ENCODE measurements at regions not wholly inside any gene's neighbourhood (a gene's known extent, or its start where the extent isn't known, plus 50 kb on each side); places are given as distances from the start of the nearest gene placed in this dataset.

DNA sequence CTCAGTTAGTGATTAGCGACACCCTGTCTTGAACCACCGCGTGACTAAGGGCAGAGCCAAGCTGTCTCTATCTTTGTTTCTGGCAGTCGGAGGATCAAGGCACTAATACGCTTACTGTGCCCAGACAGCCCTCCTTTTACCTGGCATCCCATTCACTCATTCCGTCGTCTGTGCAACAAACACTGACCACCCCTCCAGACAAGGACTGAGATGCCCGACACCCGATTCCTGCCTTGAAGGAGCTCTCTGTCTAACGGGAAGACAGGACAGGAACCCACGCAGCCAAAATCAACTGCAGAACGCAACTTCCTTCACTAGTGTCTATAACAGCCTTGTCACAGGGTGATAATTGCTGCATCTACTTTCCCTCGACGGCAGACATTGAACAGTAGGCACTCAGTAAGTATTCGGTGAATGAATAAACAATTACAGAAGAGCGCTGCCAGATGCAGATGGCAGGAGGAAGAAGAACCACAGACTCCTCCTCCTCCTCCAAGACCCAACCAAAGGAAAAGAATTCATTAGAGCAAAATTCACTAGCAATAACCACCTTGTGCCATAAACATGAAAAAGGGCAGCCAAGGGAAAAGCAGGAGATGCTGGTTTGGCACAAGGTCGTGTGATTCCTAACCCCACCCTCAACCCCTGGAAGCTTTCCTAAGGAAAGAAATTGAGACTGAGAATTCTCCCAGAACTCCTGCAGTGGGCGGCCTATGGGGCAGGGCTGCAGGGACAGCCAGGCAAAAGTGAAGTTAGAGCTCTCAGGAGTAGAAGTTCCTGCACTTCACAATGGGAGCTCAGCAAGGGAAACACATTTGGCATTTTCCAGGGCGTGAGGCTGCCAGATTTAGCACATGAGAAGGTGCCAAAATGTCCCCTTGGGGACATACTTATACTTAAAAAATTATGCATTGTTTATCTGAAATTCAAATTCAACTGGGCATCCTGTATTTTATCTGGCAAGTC, 186.6 kb upstream of the DIO3 start:
- Mint-ChIP-seq H3K4me1 (ENCODE audit: low read depth in 2 of 2) (no peaks in the 10 kb centered on the region), H3K36me3 (ENCODE audit: insufficient read depth) (no peaks in the 10 kb centered on the region), H3K4me3 (no peak overlapping the region), H3K27ac (no peak overlapping the region), H3K27me3 (peaks cover 42 to 43% of the 10 kb centered on the region in 2 donors), H3K9me3 (no peaks in the 10 kb centered on the region)
- DNase-seq (no peak), ATAC-seq (replicated peaks) (no peak)

DNA sequence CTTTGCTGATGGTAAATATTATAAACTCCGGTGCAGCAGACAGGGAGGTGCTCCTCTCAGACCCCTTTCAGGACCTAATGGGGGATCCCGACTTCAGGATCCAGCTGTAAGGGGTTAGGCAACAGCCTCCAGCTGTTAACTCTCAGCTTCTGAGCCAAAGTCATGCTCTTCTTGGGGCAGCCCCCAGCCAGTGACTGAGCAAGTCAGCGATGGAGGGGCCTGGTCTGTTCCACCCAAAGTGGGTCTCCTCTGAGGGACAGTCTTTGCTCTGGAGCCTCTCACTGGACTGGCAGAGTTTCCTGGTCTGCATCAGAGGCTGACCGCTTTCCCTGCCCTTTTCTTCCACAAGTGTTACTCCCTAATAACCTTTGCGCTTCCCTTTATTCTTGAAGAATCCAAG, 184.2 kb upstream of the DIO3 start:
- ATAC-seq (replicated peaks) (no peak), DNase-seq (no peak)
- no peaks in the 10 kb centered on the region for H3K4me1 Mint-ChIP-seq (ENCODE audit: low read depth in 2 of 2)
- H3K27me3 Mint-ChIP-seq: peaks cover 23 to 24% of the 10 kb centered on the region in 2 donors
- peaks cover 0 to 2% of the 10 kb centered on the region in 2 donors for H3K9me3 Mint-ChIP-seq
- no peak overlapping the region for H3K27ac Mint-ChIP-seq
- H3K36me3 Mint-ChIP-seq (ENCODE audit: insufficient read depth): no peaks in the 10 kb centered on the region
- no peak overlapping the region for H3K4me3 Mint-ChIP-seq

DNA sequence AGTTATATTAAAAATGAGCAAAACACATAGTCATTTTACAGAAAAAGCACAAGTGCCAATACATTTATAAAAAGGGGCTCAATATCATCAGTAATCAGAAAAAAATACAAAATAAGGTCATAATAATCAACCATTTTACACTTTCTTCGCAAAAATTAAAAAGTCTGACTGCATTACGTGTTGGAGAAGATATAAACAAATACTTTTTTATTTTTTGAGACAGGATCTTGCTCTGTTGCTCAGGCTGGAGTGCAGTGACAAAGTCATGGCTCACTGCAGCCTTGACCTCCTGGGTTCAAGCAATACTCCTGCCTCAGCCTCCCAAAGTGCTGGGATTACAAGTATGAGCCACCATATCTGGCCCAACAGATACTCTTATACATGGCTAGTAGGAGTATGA, 181.5 kb upstream of the DIO3 start:
- peaks cover 4 to 11% of the 10 kb centered on the region in 2 donors for H3K27me3 Mint-ChIP-seq
- ATAC-seq (replicated peaks) (no peak), DNase-seq (no peak)
- peaks cover 10 to 12% of the 10 kb centered on the region in 2 donors for H3K9me3 Mint-ChIP-seq
- no peaks in the 10 kb centered on the region for H3K4me1 Mint-ChIP-seq (ENCODE audit: low read depth in 2 of 2)
- no peak overlapping the region for H3K4me3 Mint-ChIP-seq
- H3K27ac Mint-ChIP-seq: no peak overlapping the region
- H3K36me3 Mint-ChIP-seq (ENCODE audit: insufficient read depth): no peaks in the 10 kb centered on the region

DNA sequence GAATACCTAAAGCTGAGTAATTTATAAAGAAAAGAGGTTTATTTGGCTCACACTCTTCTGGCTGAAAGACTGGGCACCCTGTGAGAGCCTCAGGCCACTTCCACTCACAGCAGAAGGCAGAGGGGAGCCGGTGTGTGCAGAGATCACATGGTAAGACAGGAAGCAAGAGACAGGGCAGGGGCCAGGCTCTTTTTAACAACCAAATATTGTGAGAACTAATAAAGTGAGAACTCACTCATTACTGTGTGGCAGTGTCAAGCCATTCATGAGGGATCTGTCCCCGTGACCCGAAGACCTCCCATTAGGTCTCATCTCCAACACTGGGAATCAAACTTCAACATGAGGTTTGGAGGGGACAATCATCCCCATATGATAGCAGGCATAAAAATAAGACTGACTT, 180.8 kb upstream of the DIO3 start:
- Mint-ChIP-seq H3K4me1 (ENCODE audit: low read depth in 2 of 2) (no peaks in the 10 kb centered on the region), H3K27ac (no peak overlapping the region), H3K27me3 (peaks cover 0 to 6% of the 10 kb centered on the region in 2 donors), H3K9me3 (peaks cover 13 to 14% of the 10 kb centered on the region in 2 donors), H3K36me3 (ENCODE audit: insufficient read depth) (no peaks in the 10 kb centered on the region), H3K4me3 (no peak overlapping the region)
- ATAC-seq (replicated peaks) (no peak), DNase-seq (no peak)

DNA sequence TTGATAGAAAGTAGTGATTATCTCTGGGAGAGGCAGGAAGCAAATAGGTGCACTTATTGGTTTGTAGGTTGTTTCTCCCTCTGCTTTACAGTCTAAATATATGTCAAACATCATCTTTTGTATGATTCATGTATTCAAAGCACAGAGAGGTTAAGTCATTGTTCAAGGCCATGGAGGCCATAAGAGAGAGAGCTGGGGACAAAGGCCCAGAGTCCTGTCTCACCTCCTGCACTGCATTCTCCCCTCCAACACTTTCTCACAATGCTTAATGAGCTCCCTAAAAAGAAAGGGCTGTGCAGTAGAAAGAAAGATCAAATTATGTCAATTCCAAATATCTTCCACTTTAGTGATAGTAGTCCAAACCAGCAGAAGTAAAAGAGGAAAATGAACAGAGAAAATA, 180.4 kb upstream of the DIO3 start:
- no peak overlapping the region for H3K27ac Mint-ChIP-seq
- no peaks in the 10 kb centered on the region for H3K4me1 Mint-ChIP-seq (ENCODE audit: low read depth in 2 of 2)
- peaks cover 13 to 14% of the 10 kb centered on the region in 2 donors for H3K9me3 Mint-ChIP-seq
- peaks cover 0 to 4% of the 10 kb centered on the region in 2 donors for H3K27me3 Mint-ChIP-seq
- no peaks in the 10 kb centered on the region for H3K36me3 Mint-ChIP-seq (ENCODE audit: insufficient read depth)
- H3K4me3 Mint-ChIP-seq: no peak overlapping the region
- DNase-seq (no peak), ATAC-seq (replicated peaks) (no peak)

DNA sequence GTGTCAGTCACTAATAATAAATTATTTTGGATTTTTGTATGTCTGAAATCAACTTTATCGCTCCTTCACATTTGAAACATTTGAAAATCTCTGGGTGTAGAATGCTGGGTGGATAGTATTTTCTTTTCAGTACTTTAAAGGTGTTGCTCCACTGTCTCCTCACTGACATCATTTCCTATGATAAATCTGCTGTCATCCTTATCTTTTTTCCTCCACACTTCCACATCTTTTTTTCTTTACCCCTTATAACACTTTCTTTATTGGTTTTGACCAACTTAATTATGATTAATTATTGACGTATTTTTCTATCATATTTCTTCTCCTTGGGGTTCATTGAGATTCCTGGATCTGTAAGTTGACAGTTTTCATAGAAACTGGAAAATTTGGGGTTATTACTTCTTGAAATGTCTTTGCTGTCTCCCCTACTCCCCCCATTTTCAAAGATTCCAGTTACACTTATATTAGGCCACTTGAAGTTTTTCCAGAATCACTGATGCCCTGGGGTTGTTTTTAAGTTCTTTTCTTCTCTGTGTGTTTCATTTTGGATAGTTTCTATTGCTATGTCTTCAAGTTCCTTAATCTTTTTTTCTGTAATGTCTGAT, 177.5 kb upstream of the DIO3 start:
- DNase-seq (no peak), ATAC-seq (replicated peaks) (no peak)
- Mint-ChIP-seq H3K4me1 (ENCODE audit: low read depth in 2 of 2) (no peaks in the 10 kb centered on the region), H3K36me3 (ENCODE audit: insufficient read depth) (no peaks in the 10 kb centered on the region), H3K4me3 (no peak overlapping the region), H3K9me3 (peaks cover 14 to 15% of the 10 kb centered on the region in 2 donors), H3K27ac (no peak overlapping the region), H3K27me3 (peaks cover 0 to 14% of the 10 kb centered on the region in 2 donors)

DNA sequence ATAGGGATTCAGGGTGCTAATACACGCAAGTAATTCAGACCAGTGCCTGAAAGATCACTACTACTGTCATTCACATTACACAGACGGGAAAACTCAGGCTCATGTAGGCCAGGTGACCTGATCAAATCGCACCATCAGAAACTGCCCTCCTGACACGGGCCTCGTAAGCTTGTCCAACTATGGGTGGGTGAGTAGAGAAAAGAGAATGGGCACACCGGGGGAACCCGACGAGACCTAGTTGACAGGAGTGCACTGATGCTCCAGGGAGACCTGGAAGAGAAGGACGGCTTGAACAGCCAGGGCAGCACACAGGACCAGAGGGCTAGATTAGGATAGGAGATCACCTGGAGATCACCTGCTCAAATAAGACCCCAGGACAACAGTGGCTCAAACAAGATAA, 166.9 kb upstream of the DIO3 start:
- no peak overlapping the region for H3K27ac Mint-ChIP-seq

DNA sequence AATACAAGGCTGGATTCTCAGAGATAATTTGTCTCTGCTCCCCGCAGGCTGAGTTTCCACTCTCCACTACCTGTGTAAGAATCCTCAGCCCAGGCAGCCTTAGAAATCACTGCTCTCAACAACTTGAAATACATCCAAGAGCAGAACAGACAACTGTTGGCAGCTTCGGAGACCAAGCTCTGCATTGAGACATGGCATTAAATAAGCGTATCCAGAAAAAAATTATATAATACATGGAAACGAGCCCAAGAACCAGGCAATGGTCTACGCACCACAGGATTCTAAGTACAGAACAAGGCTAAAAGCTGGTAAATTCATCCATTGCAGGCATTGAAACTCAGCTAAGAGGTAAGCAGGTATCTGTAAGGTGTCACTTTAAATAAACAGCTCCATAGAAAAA, 165.5 kb upstream of the DIO3 start:
- Mint-ChIP-seq H3K9me3 (no peaks in the 10 kb centered on the region), H3K36me3 (ENCODE audit: insufficient read depth) (no peaks in the 10 kb centered on the region), H3K4me1 (ENCODE audit: low read depth in 2 of 2) (peaks cover under 1 to 4% of the 10 kb centered on the region in 2 donors), H3K27me3 (peaks cover 67 to 78% of the 10 kb centered on the region in 2 donors), H3K4me3 (no peak overlapping the region), H3K27ac (no peak overlapping the region)
- ATAC-seq (replicated peaks) (no peak), DNase-seq (no peak)

More for the DNA sequence above, 166.9 kb upstream of the DIO3 start:
- no peak overlapping the region for H3K4me3 Mint-ChIP-seq
- H3K9me3 Mint-ChIP-seq: no peaks in the 10 kb centered on the region
- peaks cover 58 to 63% of the 10 kb centered on the region in 2 donors for H3K27me3 Mint-ChIP-seq
- ATAC-seq (replicated peaks) (no peak), DNase-seq (no peak)
- no peaks in the 10 kb centered on the region for H3K4me1 Mint-ChIP-seq (ENCODE audit: low read depth in 2 of 2)
- H3K36me3 Mint-ChIP-seq (ENCODE audit: insufficient read depth): no peaks in the 10 kb centered on the region

DNA sequence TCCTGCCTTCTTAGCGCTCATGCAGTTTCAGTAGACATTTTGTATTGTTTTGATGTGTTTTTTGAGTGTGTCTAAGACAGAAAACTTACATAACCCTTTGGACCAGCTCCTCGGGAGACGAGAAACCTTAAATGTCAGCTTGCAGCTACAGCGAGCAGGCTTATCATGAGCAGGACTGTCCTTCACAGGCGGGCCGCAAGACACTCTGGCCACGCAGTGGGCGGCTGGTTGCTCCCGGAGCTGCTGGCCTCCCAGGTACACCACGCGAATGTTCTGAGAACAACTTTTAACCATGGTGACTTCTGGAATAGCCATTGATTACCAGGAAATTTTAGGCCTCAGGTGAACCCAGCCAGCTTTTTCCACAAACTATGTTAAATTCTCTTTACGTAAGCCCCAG, 164.1 kb upstream of the DIO3 start:
- H3K36me3 Mint-ChIP-seq (ENCODE audit: insufficient read depth): no peaks in the 10 kb centered on the region
- ATAC-seq (replicated peaks) (no peak), DNase-seq (no peak)
- no peak overlapping the region for H3K4me3 Mint-ChIP-seq
- peaks cover 3 to 6% of the 10 kb centered on the region in 2 donors for H3K4me1 Mint-ChIP-seq (ENCODE audit: low read depth in 2 of 2)
- no peaks in the 10 kb centered on the region for H3K9me3 Mint-ChIP-seq
- H3K27ac Mint-ChIP-seq: no peak overlapping the region
- H3K27me3 Mint-ChIP-seq: peaks cover 58 to 79% of the 10 kb centered on the region in 2 donors

DNA sequence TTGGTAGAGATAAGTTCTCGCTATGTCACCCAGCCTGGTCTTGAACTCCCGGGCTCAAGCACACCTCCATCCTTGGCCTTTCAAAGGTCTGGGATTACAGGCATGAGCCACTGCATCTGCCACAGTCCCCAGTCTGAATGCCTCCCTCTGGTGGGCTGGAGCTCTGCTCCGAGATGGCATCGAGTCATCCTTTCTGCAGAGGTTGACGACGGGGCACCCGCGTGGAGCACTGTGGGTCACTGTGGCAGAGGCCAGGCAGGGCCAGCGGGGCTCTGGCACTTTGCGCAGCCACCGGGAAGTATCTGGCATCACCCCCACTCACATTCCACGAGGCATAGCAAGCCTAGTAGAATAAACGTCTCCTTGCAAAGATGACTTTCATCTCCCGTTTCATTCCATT, 163.3 kb upstream of the DIO3 start:
- ATAC-seq (replicated peaks): no peak
- no peak overlapping the region for H3K4me3 Mint-ChIP-seq
- no peaks in the 10 kb centered on the region for H3K36me3 Mint-ChIP-seq (ENCODE audit: insufficient read depth)
- no peak overlapping the region for H3K27ac Mint-ChIP-seq
- peaks cover 3 to 6% of the 10 kb centered on the region in 2 donors for H3K4me1 Mint-ChIP-seq (ENCODE audit: low read depth in 2 of 2)
- H3K27me3 Mint-ChIP-seq: peaks cover 59 to 84% of the 10 kb centered on the region in 2 donors
- no peak for DNase-seq
- H3K9me3 Mint-ChIP-seq: no peaks in the 10 kb centered on the region

DNA sequence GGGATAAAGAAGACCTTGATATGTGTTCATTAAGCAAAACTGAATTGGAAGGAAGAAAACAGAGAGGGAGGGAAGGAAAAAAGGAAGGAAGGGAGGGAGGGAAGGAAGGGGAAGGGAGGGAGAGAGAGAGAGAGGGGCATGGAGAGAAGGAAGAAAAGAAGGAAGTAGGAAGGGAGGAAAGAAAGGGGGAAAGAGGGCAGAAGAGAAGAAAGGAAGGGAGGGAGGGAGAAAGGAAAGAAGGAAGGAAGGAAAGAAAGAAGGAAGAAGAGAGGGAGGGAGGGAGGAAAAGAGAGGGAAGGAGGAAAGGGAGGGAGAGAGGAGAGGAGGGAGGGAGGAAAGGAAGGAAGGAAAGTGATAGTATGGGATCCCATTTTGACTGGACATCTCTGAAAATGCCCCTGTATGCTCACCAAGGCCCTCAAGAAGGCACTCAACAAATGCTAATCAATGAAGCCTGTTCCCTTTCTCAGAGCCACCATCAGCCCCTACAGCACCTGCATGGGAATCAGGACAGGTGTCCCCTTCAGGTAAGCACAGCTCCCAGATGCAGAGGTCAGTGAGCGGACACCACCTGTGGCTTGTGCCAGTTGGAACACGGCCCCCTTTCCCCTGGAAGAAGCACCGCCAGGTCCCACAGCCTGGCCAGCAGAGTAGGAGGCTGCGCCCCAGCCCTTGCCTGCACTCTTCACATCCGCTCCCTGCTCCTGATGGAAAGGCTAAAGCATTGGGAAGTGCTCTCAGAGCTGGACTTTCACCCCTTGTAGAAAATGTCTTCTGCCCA, 161.4 kb upstream of the DIO3 start:
- H3K4me1 Mint-ChIP-seq (ENCODE audit: low read depth in 2 of 2): peaks cover 3 to 6% of the 10 kb centered on the region in 2 donors
- H3K4me3 Mint-ChIP-seq: no peak overlapping the region
- no peak for ATAC-seq (replicated peaks)
- H3K36me3 Mint-ChIP-seq (ENCODE audit: insufficient read depth): no peaks in the 10 kb centered on the region
- peaks cover 54 to 88% of the 10 kb centered on the region in 2 donors for H3K27me3 Mint-ChIP-seq
- no peak overlapping the region for H3K27ac Mint-ChIP-seq
- no peak for DNase-seq
- no peaks in the 10 kb centered on the region for H3K9me3 Mint-ChIP-seq

DNA sequence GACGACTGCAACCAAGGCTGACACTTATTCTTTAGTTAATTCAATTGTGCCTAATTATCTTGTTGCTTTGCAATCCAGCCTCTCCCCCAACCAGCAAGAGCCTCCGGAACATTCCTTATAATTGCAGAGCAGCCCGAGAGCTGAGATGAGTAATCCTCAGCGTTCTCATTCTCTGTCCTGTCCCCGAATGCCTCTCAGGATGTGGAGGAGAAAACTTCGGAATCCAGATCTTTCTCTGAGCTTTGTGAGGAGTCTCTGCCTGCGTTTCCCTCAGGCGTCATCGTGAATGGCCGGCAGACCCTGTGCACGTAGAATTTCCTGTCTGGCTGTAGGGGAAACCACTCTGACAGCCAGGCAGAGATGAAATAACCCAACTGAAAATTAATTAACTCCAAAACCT, 160.5 kb upstream of the DIO3 start:
- no peak overlapping the region for H3K27ac Mint-ChIP-seq
- DNase-seq: no peak
- no peak overlapping the region for H3K4me3 Mint-ChIP-seq
- H3K27me3 Mint-ChIP-seq: peaks cover 56 to 82% of the 10 kb centered on the region in 2 donors
- no peaks in the 10 kb centered on the region for H3K9me3 Mint-ChIP-seq
- H3K36me3 Mint-ChIP-seq (ENCODE audit: insufficient read depth): no peaks in the 10 kb centered on the region
- ATAC-seq (replicated peaks): no peak
- H3K4me1 Mint-ChIP-seq (ENCODE audit: low read depth in 2 of 2): peaks cover 3 to 6% of the 10 kb centered on the region in 2 donors

DNA sequence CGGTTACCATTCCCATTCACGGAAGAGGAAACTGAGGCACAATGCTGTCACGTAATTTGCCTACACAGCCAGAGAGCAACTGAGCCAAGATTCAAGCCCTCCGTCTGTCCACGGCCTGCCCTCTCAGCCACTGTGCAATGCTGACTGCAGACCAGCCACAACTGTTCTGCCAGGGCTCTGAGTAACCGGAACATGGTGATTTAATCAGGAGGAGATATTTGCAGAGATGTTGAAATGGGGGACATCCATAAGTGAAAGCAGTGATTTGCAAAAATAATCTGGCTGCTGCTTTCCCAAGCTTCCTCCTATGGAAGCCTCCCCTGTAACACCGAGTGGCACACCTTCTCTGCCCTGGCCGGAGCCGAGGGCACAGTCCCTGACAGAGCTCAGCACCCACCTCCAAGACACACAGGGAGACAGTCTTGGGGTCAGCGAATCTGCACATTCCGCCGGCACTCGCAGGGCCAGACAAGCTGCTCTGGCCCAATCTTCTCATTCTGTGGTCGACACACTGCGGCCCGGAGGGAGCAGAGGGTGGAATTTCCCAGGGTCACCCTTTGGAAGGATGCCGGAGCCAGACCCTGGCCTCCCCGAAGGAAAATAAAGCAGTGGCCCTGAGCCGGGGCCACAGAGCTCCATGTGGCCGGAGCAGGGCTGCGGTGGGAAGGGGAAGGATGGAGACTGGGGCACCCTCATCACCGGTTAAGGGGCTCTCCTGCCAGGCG, 158.2 kb upstream of the DIO3 start:
- H3K27me3 Mint-ChIP-seq: peaks cover 74 to 86% of the 10 kb centered on the region in 2 donors
- DNase-seq (no peak), ATAC-seq (replicated peaks) (no peak)
- peaks cover 3 to 8% of the 10 kb centered on the region in 2 donors for H3K4me1 Mint-ChIP-seq (ENCODE audit: low read depth in 2 of 2)
- H3K4me3 Mint-ChIP-seq: no peak overlapping the region
- no peak overlapping the region for H3K27ac Mint-ChIP-seq
- H3K36me3 Mint-ChIP-seq (ENCODE audit: insufficient read depth): no peaks in the 10 kb centered on the region
- no peaks in the 10 kb centered on the region for H3K9me3 Mint-ChIP-seq
